GM12878 (cell line): ENCODE measurements at regions not wholly inside any gene's neighbourhood (a gene's known extent, or its start where the extent isn't known, plus 50 kb on each side); places are given as distances from the start of the nearest gene placed in this dataset.

Experiments used
- ATAC-seq: fragments of 200-7000 bp; cut with Tn5 transposase; 3 replicates; pipeline ENCODE4 v1.9.1; 2020; ENCODE audit warnings: mild to moderate bottlenecking, moderate library complexity
- BruUV-seq: library from RNA; stranded (reverse); fragments of 400-500 nt; replicated peaks from 2 replicates; lab custom pipeline; 2021; lab: Mats Ljungman, UMichigan
- CTCF ChIA-PET: fragments of 300-600 bp; sonication (Branson Sonifier 250); formaldehyde crosslinking; extraction: SDS; loops from one replicate; lab custom pipeline; 2021; ENCODE audit warnings: inconsistent platforms; lab: Yijun Ruan, JAX
- POLR2A ChIA-PET: fragments of 350-600 bp; formaldehyde crosslinking; extraction: SDS; loops from one replicate; lab custom pipeline; 2021; ENCODE audit warnings: inconsistent platforms; lab: Charles Lee
- RAD21 ChIA-PET: fragments of 300-600 bp; sonication (Branson Sonifier 250); formaldehyde crosslinking; loops from one replicate; lab custom pipeline; 2023; ENCODE audit warnings: antibody characterized with exemption; ENCODE audit not compliant: unreplicated experiment; lab: Charles Lee
- SMC1A ChIA-PET: fragments of 300-600 bp; sonication (Branson Sonifier 250); formaldehyde crosslinking; loops from one replicate; lab custom pipeline; 2023; ENCODE audit not compliant: unreplicated experiment, uncharacterized antibody; lab: Charles Lee
- DNase-seq: peaks from one replicate; pipeline ENCODE4 v3.0.0-alpha.2; 2011; ENCODE audit warnings: low read depth, low spot score
- FAIRE-seq: peaks from 3 replicates; lab custom pipeline; 2011; peaks lifted over from hg19 to GRCh38; lab: Jason Lieb, UNC
- H2AFZ ChIP-seq: 2 replicates; pipeline ENCODE4 v1.6.0; 2011; ENCODE audit warnings: low read depth, low read length, control low read depth; ENCODE audit not compliant: control insufficient read depth
- H3K27ac ChIP-seq: 2 replicates; pipeline ENCODE4 v1.5.1; 2011; ENCODE audit warnings: control low read depth; ENCODE audit not compliant: control insufficient read depth, insufficient read depth
- H3K27me3 ChIP-seq, 2 experiments: replicated peaks in 1 of 2; 2 replicates each; pipeline versions ENCODE4 v1.6.0 to v1.6.1; 2011; ENCODE audit warnings: low read length in 1 of 2; ENCODE audit not compliant: control insufficient read depth in 2 of 2, insufficient read depth in 2 of 2
- H3K36me3 ChIP-seq, 2 experiments: 2 replicates each; pipeline ENCODE4 v1.5.1; 2011; ENCODE audit warnings: low read length in 1 of 2; ENCODE audit not compliant: control insufficient read depth in 2 of 2, insufficient read depth in 2 of 2
- H3K4me1 ChIP-seq: 2 replicates; pipeline ENCODE4 v1.6.1; 2011; ENCODE audit warnings: mild to moderate bottlenecking, low read length, moderate library complexity, mixed read lengths; ENCODE audit not compliant: control insufficient read depth, insufficient read depth
- H3K4me2 ChIP-seq: 2 replicates; pipeline ENCODE4 v1.6.0; 2011; ENCODE audit warnings: control low read depth; ENCODE audit not compliant: control insufficient read depth, insufficient read depth
- H3K4me3 ChIP-seq: fragments of 200-600 bp; sonication (generic); 2 replicates; pipeline ENCODE4 v1.5.1; 2016
- H3K79me2 ChIP-seq: 2 replicates; pipeline ENCODE4 v1.6.0; 2011; ENCODE audit warnings: low read length; ENCODE audit not compliant: control insufficient read depth, insufficient read depth
- H3K9ac ChIP-seq: 2 replicates; pipeline ENCODE4 v1.8.0; 2011; ENCODE audit warnings: low read length, control low read depth, mixed read lengths; ENCODE audit not compliant: control insufficient read depth, insufficient read depth
- H3K9me3 ChIP-seq: replicated peaks from 3 replicates; pipeline ENCODE4 v1.5.1; 2011; ENCODE audit warnings: mild to moderate bottlenecking, low read length; ENCODE audit not compliant: control insufficient read depth, insufficient read depth
- H4K20me1 ChIP-seq: 2 replicates; pipeline ENCODE4 v1.6.0; 2011; ENCODE audit not compliant: control insufficient read depth, insufficient read depth
- BHLHE40 ChIP-seq, 2 experiments: fragments of 450-650 bp in 1 of 2; IDR thresholded peaks; 2 replicates each; pipeline ENCODE4 v1.6.1; 2011 to 2017; ENCODE audit warnings: low read depth in 2 of 2, borderline replicate concordance in 1 of 2, improper control_type of control experiment in 1 of 2, low read length in 1 of 2, mild to moderate bottlenecking in 1 of 2
- CEBPB ChIP-seq, 2 experiments: fragments of 150-350 bp in 1 of 2; IDR thresholded peaks; 2 replicates each; pipeline ENCODE4 v1.6.1; 2012 to 2014; ENCODE audit warnings: low read depth in 2 of 2, low read length in 2 of 2, borderline replicate concordance in 1 of 2, inconsistent platforms in 1 of 2
- CEBPZ ChIP-seq: fragments of 150-350 bp; IDR thresholded peaks from 2 replicates; pipeline ENCODE4 v1.6.1; 2016; ENCODE audit warnings: low read depth, low read length
- CHD1 ChIP-seq: IDR thresholded peaks from 2 replicates; pipeline ENCODE4 v1.6.1; 2012; ENCODE audit warnings: low read depth, low read length, improper control_type of control experiment
- CHD2 ChIP-seq: IDR thresholded peaks from 2 replicates; pipeline ENCODE4 v1.6.1; 2011; ENCODE audit warnings: low read depth, low read length, improper control_type of control experiment, borderline replicate concordance
- EED ChIP-seq: sonication (generic); IDR thresholded peaks from 2 replicates; pipeline ENCODE4 v1.6.1; 2016; ENCODE audit warnings: antibody characterized with exemption, low read depth
- ESRRA ChIP-seq: IDR thresholded peaks from 2 replicates; pipeline ENCODE4 v1.6.1; 2012; ENCODE audit warnings: mild to moderate bottlenecking, low read length, improper control_type of control experiment
- IKZF2 ChIP-seq, 2 experiments: fragments of 450-650 bp; IDR thresholded peaks; 2 replicates each; pipeline ENCODE4 v1.6.1; 2017; ENCODE audit warnings: mild to moderate bottlenecking in 2 of 2, moderate library complexity in 2 of 2
- KDM1A ChIP-seq: fragments of 200-600 bp; sonication (generic); IDR thresholded peaks from 2 replicates; pipeline ENCODE4 v1.6.1; 2016; ENCODE audit warnings: borderline replicate concordance
- MTA3 ChIP-seq: IDR thresholded peaks from 2 replicates; pipeline ENCODE4 v1.6.1; 2012; ENCODE audit warnings: low read length, inconsistent platforms, borderline replicate concordance
- NFYB ChIP-seq: IDR thresholded peaks from 2 replicates; pipeline ENCODE4 v1.6.1; 2011; ENCODE audit warnings: low read depth, mild to moderate bottlenecking, low read length, improper control_type of control experiment, moderate library complexity; ENCODE audit not compliant: insufficient read depth
- POLR2A ChIP-seq: IDR thresholded peaks from 2 replicates; pipeline ENCODE4 v1.6.1; 2011; ENCODE audit warnings: low read depth, mild to moderate bottlenecking, low read length
- SPI1 ChIP-seq: IDR thresholded peaks from 2 replicates; pipeline ENCODE4 v1.6.1; 2011; ENCODE audit warnings: low read depth, mild to moderate bottlenecking, low read length, moderate library complexity, borderline replicate concordance; ENCODE audit not compliant: insufficient read depth
- TARDBP ChIP-seq: IDR thresholded peaks from 2 replicates; pipeline ENCODE4 v1.6.1; 2016; ENCODE audit warnings: borderline replicate concordance
- ZNF274 ChIP-seq: IDR thresholded peaks from one replicate; pipeline ENCODE4 v1.8.0; 2011; ENCODE audit not compliant: insufficient read length, insufficient read depth
- WGBS: methylation state at CpG from one replicate; pipeline ENCODE4 v1.1.6; 2016; ENCODE audit warnings: low lambda C conversion rate; ENCODE audit not compliant: insufficient replicate concordance, insufficient coverage; ENCODE audit errors: missing lambda C conversion rate; 5-methylcytosine and 5-hydroxymethylcytosine counted together
- in situ Hi-C: fragments of 300-500 bp; cut with MboI; formaldehyde crosslinking; loops from 9 replicates; pipeline ENCODE4 v1.14.3; 2018; ENCODE audit warnings: mixed read lengths
- intact Hi-C: fragments of 100-400 bp; cut with micrococcal nuclease; formaldehyde crosslinking; loops from one replicate; pipeline ENCODE4 v1.14.2; 2022; ENCODE audit not compliant: unreplicated experiment
- TF ChIP-seq, protein P1 (sequence below): IDR thresholded peaks from 2 replicates; pipeline ENCODE4 v1.6.1; 2011; ENCODE audit warnings: low read depth, mild to moderate bottlenecking, low read length, moderate library complexity, borderline replicate concordance; ENCODE audit errors: extremely low read depth
- TF ChIP-seq, protein P2 (sequence below): fragments of 450-650 bp; conservative IDR thresholded peaks from 2 replicates; pipeline ENCODE4 v1.6.1; 2017; ENCODE audit warnings: mild to moderate bottlenecking, moderate library complexity

DNA sequence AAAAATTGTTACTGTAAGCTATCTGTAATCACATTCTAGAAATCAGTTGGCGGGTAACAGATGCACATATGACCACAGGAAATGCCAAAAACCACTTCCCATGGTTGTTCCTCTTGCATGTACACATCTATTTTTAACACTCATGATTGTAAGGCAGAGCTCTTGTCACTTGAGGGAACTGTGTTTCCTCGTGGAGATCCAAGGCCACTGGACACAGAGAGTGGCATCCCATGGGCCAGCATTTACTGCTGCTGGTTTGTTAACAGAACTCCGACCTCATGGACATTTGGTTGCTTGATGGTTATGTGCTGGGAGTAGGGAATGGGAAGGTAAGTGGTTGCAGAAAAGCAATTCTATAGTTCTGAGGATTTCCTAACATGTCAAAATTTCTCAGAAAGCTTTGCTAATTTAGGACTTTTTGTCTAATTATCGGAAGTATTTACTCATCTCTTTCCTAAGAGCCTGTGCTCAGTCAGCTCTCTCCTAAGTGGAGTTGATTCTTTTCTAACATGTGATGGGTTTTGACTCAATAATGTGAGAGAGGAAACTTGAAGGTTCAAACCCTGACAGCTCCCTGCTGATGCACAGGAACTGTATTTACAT, 202.0 kb upstream of the NR3C1 start:
- intact Hi-C loops, result loop anchor here (1.0 to 10.0 kb wide), 7 partner anchors 10 to 601 kb away; no protein-coding TSS in a partner anchor
- peaks cover 2% of the 10 kb centered on the region for H3K9me3 ChIP-seq
- no peaks in the 10 kb centered on the region for H3K36me3 ChIP-seq
- TSS peak; percentile 93 for BruUV-seq
- H4K20me1 ChIP-seq, result no peaks in the 10 kb centered on the region
- ChIA-PET SMC1A (interaction anchor here (0.7 to 2.1 kb wide), 43 partner anchors 9 to 586 kb away, joined by 3 to 17 read pairs (median 4); no protein-coding TSS in a partner anchor), RAD21 (interaction anchor here (0.8 to 1.7 kb wide), 14 partner anchors 12 to 224 kb away, joined by 3 to 16 read pairs (median 4); no protein-coding TSS in a partner anchor), CTCF (interaction anchor here (0.5 to 1.7 kb wide), 8 partner anchors 13 to 682 kb away, joined by 3 to 8 read pairs (median 3); no protein-coding TSS in a partner anchor), POLR2A (interaction anchor here (0.6 to 1.8 kb wide), 6 partner anchors 9 to 1190 kb away, joined by 3 to 11 read pairs (median 3); no protein-coding TSS in a partner anchor)
- in situ Hi-C loops, result no loop called here
- peaks cover 22% of the 10 kb centered on the region for H3K4me1 ChIP-seq
- WGBS, result under 1% methylated on average over 4 of the region's 4 CpGs
- H3K4me2 ChIP-seq, result peak overlapping the region; percentile 80
- no peaks in the 10 kb centered on the region for H3K27me3 ChIP-seq
- FAIRE-seq (peak; percentile 94), DNase-seq (peak; percentile 60), ATAC-seq (peak; percentile 68)
- H2AFZ ChIP-seq, result peak overlapping the region; percentile 63
- H3K79me2 ChIP-seq, result no peaks in the 10 kb centered on the region
- no peak overlapping the region; the same call in 1 of the 2 replicates for H3K4me3 ChIP-seq
- peak overlapping the region; percentile 24; the same call in 1 of the 2 replicates for H3K9ac ChIP-seq
- peak overlapping the region; percentile 69 for H3K27ac ChIP-seq
- TF ChIP-seq ZNF274 (no peak), CEBPB (IDR thresholded peaks at IDR 0.05; ENCODE audit: borderline replicate concordance in 1 of 2, low read depth in 2 of 2, low read length in 2 of 2) (peak in 1 of 2 experiments; percentile 70; a peak in 1 of 4 replicates), ESRRA (no peak), IKZF2 (IDR thresholded peaks at IDR 0.05) (peak; percentile 62 to 72; a peak in 3 of 4 replicates), CHD2 (no peak), TARDBP (no peak), EED (peak; percentile 91), SPI1 (peak; percentile 33; the same call in 1 of the 2 replicates), NFYB (no peak), KDM1A (no peak), POLR2A (no peak), CEBPZ (no peak), BHLHE40 (IDR thresholded peaks at IDR 0.05; ENCODE audit: borderline replicate concordance in 1 of 2, low read depth in 2 of 2, low read length in 1 of 2) (no peak), CHD1 (no peak), MTA3 (no peak; the same call in 1 of the 2 replicates)
- TF ChIP-seq, protein P1, sequence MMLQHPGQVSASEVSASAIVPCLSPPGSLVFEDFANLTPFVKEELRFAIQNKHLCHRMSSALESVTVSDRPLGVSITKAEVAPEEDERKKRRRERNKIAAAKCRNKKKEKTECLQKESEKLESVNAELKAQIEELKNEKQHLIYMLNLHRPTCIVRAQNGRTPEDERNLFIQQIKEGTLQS, result no peak
- TF ChIP-seq, protein P2, sequence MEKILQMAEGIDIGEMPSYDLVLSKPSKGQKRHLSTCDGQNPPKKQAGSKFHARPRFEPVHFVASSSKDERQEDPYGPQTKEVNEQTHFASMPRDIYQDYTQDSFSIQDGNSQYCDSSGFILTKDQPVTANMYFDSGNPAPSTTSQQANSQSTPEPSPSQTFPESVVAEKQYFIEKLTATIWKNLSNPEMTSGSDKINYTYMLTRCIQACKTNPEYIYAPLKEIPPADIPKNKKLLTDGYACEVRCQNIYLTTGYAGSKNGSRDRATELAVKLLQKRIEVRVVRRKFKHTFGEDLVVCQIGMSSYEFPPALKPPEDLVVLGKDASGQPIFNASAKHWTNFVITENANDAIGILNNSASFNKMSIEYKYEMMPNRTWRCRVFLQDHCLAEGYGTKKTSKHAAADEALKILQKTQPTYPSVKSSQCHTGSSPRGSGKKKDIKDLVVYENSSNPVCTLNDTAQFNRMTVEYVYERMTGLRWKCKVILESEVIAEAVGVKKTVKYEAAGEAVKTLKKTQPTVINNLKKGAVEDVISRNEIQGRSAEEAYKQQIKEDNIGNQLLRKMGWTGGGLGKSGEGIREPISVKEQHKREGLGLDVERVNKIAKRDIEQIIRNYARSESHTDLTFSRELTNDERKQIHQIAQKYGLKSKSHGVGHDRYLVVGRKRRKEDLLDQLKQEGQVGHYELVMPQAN, result no peak
